ENCODE measurements at regions not wholly inside any gene's neighbourhood (a gene's known extent, or its start where the extent isn't known, plus 50 kb on each side); places are given as distances from the start of the nearest gene placed in this dataset.

DNA sequence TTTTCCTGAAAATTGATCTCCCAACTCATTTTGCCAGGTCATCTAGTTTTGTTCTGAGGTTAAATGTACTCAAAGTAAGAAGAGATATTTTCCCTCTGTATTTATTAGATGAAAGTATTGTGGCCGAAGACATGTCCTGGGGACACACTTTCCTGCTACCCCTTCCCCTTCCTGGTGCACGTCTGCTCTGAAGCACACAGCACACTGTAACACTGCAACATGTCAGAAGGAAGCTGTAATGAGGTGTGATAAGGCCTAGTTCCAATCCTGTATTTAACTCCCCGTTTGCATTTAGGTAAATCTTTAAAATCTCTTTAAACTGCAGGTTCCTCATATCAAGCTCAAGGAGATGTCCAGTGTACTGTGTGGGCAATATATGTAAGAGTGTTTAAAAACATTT, 99.4 kb downstream of the HDGFL1 start:
- no peak for DNase-seq (ENCODE audit: low read depth in 2 of 2)

GRCh38 chr6:22670605-22671004, 101.2 kb downstream of the HDGFL1 start:
- no peak for DNase-seq (ENCODE audit: low read depth in 2 of 2)

DNA sequence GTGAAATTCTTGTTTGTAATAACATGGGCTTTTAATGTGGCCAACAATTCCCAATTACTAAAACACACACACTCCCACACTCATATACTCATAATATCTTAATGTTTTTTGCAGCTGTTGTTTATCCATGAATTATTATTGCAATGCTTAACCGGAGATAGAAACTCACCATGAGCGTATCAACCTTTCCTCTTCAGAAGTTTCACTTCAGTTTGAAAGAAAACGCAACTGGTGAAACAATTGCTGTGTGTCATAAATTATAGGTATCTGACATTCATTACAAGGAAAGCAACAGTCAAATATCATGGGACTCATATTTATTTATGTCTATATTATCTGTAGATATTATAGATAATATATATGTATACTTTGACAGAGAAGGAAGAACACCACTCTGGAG, 104.1 kb downstream of the HDGFL1 start:
- no peak for DNase-seq (ENCODE audit: low read depth in 2 of 2)

GRCh38 chr6:22680950-22681349, 111.6 kb downstream of the HDGFL1 start:
- no peak for DNase-seq (ENCODE audit: low read depth in 2 of 2)

- DNase-seq (ENCODE audit: low read depth in 2 of 2): no peak
Observed at GRCh38 chr6:22681761-22682160, 112.4 kb downstream of the HDGFL1 start.

DNA sequence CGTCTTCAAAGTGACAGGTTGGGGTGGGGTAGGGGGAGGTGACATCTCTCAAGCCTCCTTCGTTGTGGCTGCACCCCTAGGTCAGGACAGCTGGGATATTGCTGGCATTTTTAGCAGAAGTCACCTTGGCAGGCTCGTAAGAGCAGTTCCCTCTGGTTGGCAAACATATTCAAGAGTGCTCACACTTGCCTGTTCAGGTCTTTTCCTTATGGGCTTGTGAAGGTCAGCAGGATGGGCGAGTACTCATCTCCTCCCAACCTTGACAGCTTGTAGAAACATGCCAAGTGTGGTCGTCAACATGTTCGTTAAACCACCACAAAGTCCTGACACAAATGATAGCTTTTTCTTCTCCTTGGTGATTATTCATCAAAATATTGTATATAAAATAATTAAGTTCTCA, 113.6 kb downstream of the HDGFL1 start:
- DNase-seq (ENCODE audit: low read depth in 2 of 2): no peak

- DNase-seq (ENCODE audit: low read depth in 2 of 2): no peak
Observed at GRCh38 chr6:22690446-22690845, 121.1 kb downstream of the HDGFL1 start.

DNA sequence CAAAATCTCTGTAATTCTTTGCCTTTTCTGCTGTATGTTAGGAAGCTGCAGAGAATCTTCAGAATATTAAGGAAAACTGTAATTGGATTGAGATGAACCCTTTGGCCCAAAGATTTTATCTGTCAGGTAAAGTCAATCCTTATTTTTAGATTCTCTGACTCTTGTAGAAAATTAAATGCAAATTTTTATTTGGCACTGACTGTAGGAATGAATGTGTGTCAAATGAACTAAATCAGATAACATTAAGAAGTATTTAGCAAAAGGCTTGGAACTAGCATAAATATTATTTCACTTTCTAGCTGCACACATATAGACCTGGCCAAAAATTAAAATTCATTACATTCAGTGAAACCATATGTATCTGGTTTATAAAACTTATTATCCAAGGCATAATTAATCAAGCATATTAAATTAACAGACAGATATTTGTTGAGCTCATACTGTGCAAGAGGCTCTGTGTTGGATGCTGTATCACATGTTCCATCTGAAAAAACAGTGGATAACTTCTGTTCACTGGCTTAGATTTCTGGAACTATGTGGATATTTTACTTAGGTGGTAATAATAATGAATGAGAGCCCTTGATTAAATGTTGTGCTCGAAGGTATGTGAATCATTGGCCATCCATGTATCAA, 124.8 kb downstream of the HDGFL1 start:
- DNase-seq (ENCODE audit: low read depth in 2 of 2): no peak

- no peak for DNase-seq (ENCODE audit: low read depth in 2 of 2)
Observed at GRCh38 chr6:22696481-22696880, 127.1 kb downstream of the HDGFL1 start.

DNA sequence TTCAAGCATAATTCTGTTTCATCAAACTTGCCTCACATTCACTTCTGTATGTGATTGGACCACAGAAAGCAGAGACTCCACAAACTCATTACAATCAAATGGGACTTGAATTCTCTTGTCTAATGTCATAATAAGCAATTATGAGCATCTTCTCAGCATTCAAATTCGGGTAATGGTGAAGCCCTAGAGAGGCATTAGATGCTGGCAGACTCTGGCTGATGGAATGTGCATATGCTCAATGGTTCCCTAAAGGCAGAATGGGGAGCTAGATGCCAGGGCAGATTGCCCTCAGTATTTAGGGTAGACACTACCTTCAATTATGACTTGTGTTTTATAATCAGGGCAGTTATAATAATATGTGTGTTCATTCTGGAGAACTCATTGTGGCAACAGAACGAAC, 127.9 kb downstream of the HDGFL1 start:
- DNase-seq (ENCODE audit: low read depth in 2 of 2): no peak

DNA sequence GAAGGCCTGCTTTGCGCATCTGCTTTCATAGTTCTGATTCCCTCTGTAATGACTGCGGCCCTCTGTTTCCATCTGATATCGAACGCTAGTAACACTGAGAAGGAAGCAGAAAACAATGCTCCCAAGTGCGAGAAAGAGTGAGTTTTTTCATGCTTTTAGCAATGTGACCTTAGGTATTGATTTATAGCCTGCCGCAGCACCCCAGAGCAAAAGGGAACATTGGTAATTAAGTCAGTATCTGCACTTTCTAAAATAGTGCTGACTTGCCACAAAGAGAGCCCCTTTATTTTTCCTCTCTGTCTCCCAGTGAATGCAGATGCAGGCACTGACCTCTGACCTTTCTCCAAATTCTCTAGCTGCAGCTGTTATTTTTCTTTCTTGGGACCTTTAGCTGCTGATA, 129.8 kb downstream of the HDGFL1 start:
- DNase-seq (ENCODE audit: low read depth in 2 of 2): no peak

GRCh38 chr6:22706651-22707050, 137.3 kb downstream of the HDGFL1 start:
- no peak for DNase-seq (ENCODE audit: low read depth in 2 of 2)

- no peak for DNase-seq (ENCODE audit: low read depth in 2 of 2)
Observed at GRCh38 chr6:22708469-22708868, 139.1 kb downstream of the HDGFL1 start.

GRCh38 chr6:22709803-22710202, 140.4 kb downstream of the HDGFL1 start:
- DNase-seq (ENCODE audit: low read depth in 2 of 2): no peak

GRCh38 chr6:22716721-22717120, 147.4 kb downstream of the HDGFL1 start:
- DNase-seq (ENCODE audit: low read depth in 2 of 2): no peak

- DNase-seq (ENCODE audit: low read depth in 2 of 2): no peak
Observed at GRCh38 chr6:22717915-22718314, 148.5 kb downstream of the HDGFL1 start.

DNA sequence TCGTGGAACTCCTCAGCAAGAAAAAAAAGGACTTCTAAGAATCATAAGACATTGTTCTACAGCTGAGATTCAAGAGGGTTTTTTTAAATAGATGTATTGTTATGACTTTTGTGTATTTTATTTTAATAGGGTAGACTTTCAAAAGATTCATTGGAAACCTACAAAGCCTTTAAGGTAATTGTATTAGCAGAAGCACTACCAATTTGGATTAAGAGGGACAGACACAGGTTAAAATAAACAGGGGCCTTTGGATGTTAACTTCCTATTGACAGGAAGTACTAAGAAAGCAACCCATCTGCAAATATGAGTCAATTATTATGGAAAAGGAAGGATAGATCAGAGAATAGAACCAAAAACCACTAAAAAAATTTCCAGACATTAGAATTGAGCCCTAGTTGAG, 153.5 kb downstream of the HDGFL1 start:
- DNase-seq (ENCODE audit: low read depth in 2 of 2): no peak

DNA sequence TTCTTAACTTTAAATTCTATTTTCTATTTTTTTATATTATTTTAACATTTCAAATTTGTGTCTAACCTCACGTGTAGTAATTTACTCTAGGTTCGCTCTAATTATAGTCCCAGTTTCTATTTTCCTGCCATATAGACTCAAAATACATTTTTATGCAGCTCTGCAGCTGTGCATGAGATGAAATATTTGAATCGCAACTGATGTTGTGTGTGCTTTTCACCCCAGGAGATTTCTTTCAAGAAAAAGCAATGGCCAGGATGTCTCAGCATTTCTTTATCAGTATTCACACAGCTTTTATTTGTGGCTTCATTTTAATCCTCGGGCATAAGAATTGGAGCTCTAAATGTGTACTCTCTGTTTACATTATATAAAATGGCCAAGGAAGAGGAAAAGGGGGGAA, 157.6 kb downstream of the HDGFL1 start:
- DNase-seq (ENCODE audit: low read depth in 2 of 2): no peak

- DNase-seq (ENCODE audit: low read depth in 2 of 2): no peak
Observed at GRCh38 chr6:22727710-22728109, 158.3 kb downstream of the HDGFL1 start.

- DNase-seq (ENCODE audit: low read depth in 2 of 2): no peak
Observed at GRCh38 chr6:22732176-22732970, 163.0 kb downstream of the HDGFL1 start.

GRCh38 chr6:22736740-22737139, 167.4 kb downstream of the HDGFL1 start:
- DNase-seq (ENCODE audit: low read depth in 2 of 2): no peak

DNA sequence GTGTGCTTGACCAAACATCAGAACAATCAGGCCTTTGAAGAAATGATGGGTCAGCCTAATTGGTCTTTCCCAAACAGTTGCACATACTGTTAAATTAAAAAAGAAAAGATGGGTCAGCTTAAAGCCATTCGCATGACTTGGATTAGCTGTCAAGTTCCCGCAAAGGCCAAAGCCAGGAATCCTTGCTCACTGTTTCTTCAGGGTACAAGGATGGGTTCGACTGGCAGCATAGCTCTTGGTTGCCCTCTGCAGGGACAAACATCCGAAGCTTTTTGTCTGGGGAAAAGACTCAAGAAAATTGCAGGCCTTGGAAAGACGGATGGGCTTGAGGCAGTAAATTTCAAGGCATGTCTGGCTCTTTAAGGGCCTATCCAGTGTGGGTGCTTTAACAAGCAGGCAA, 168.0 kb downstream of the HDGFL1 start:
- no peak for DNase-seq (ENCODE audit: low read depth in 2 of 2)

- DNase-seq (ENCODE audit: low read depth in 2 of 2): no peak
Observed at GRCh38 chr6:22738194-22738593, 168.8 kb downstream of the HDGFL1 start.

DNA sequence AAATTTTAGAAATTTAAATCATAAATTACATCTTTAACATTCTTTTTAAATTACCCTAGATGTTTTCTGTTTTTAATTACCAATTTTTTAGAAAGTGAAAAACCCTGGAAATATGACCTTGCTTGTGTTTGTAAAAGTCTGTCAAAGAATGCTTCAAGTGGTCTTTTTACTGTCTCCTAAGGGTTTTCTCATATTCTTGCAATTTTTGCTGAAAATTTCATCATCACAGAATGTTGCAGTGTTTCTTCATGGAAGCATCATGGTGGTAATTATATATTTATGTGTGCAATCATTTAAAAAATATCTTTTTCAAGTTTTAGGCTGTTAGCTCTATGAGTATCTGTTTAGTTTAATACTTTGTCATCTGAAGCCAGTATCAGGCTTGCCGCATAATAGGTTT, 178.2 kb downstream of the HDGFL1 start:
- peak in 1 of 2 experiments; percentile 39 for DNase-seq (ENCODE audit: low read depth in 2 of 2)
